Caco-2 (cell line): ENCODE measurements at regions not wholly inside any gene's neighbourhood (a gene's known extent, or its start where the extent isn't known, plus 50 kb on each side); places are given as distances from the start of the nearest gene placed in this dataset.

Experiments used
- BruUV-seq: library from RNA; stranded (reverse); fragments of 400-500 nt; replicated peaks from 2 replicates; lab custom pipeline; 2021; lab: Mats Ljungman, UMichigan
- CTCF ChIA-PET: fragments of 300-600 bp; sonication (Branson Sonifier 250); formaldehyde crosslinking; loops from one replicate; lab custom pipeline; 2022; ENCODE audit warnings: antibody characterized with exemption; lab: Charles Lee
- POLR2A ChIA-PET: fragments of 300-600 bp; sonication (Branson Sonifier 250); formaldehyde crosslinking; loops from one replicate; lab custom pipeline; 2022; ENCODE audit warnings: antibody characterized with exemption; lab: Charles Lee
- DNase-seq, 2 experiments: peaks; one replicate each; pipeline versions ENCODE4 v3.0.0 to v3.0.0-alpha.2; 2020 to 2022
- H3K27me3 ChIP-seq: replicated peaks from 2 replicates; pipeline ENCODE4 v1.6.0; 2011; ENCODE audit warnings: low read length; ENCODE audit not compliant: control insufficient read depth, insufficient read depth
- H3K36me3 ChIP-seq: 2 replicates; pipeline ENCODE4 v1.5.1; 2011; ENCODE audit warnings: low read length; ENCODE audit not compliant: control insufficient read depth, insufficient read depth
- H3K4me1 ChIP-seq: fragments of 250-450 bp; sonication (Bioruptor Pico); 2 replicates; pipeline ENCODE4 v1.5.1; 2020; ENCODE audit warnings: mild to moderate bottlenecking
- H3K4me3 ChIP-seq: 2 replicates; pipeline ENCODE4 v1.5.1; 2011; ENCODE audit warnings: low read depth, mild to moderate bottlenecking, control low read depth, low read length
- H3K9me3 ChIP-seq: fragments of 250-450 bp; sonication (Bioruptor Pico); 2 replicates; pipeline ENCODE4 v1.5.1; 2020; ENCODE audit warnings: mild to moderate bottlenecking, moderate library complexity
- H3K27ac Mint-ChIP-seq: one replicate; pipeline ENCODE4 v1.8.0; 2022; ENCODE audit warnings: mixed read lengths; ENCODE audit not compliant: unreplicated experiment
- H3K27me3 Mint-ChIP-seq: one replicate; pipeline ENCODE4 v1.8.0; 2022; ENCODE audit warnings: mixed read lengths; ENCODE audit not compliant: insufficient read depth, unreplicated experiment
- H3K36me3 Mint-ChIP-seq: one replicate; pipeline ENCODE4 v1.8.0; 2022; ENCODE audit warnings: mild to moderate bottlenecking, mixed read lengths; ENCODE audit not compliant: insufficient read depth, unreplicated experiment
- H3K4me1 Mint-ChIP-seq: one replicate; pipeline ENCODE4 v1.8.0; 2022; ENCODE audit warnings: low read depth, mixed read lengths; ENCODE audit not compliant: unreplicated experiment
- H3K4me3 Mint-ChIP-seq: one replicate; pipeline ENCODE4 v1.8.0; 2022; ENCODE audit warnings: mild to moderate bottlenecking, moderate library complexity, mixed read lengths; ENCODE audit not compliant: unreplicated experiment
- H3K9me3 Mint-ChIP-seq: one replicate; pipeline ENCODE4 v1.8.0; 2022; ENCODE audit warnings: mixed read lengths; ENCODE audit not compliant: unreplicated experiment
- CTCF ChIP-seq, 2 experiments: fragments of 200-600 bp in 1 of 2; IDR thresholded peaks; 1 replicate in 1 of 2; 2 replicates in 1 of 2; pipeline versions ENCODE4 v1.5.1 to v1.8.0; 2011 to 2022; ENCODE audit warnings: antibody characterized with exemption in 1 of 2, control low read depth in 1 of 2, inconsistent platforms in 1 of 2, low read depth in 1 of 2, low read length in 1 of 2, mild to moderate bottlenecking in 1 of 2, moderate library complexity in 1 of 2; ENCODE audit not compliant: insufficient read depth in 1 of 2, severe bottlenecking in 1 of 2, unreplicated experiment in 1 of 2
- intact Hi-C: fragments of 100-400 bp; cut with micrococcal nuclease; formaldehyde crosslinking; loops from one replicate; pipeline ENCODE4 v1.10.0; 2022; ENCODE audit not compliant: unreplicated experiment

GRCh38 chr10:90575125-90575524, 282.7 kb downstream of the HTR7 start:
- no peak for DNase-seq
- Mint-ChIP-seq H3K4me3 (no peak overlapping the region), H3K4me1 (no peaks in the 10 kb centered on the region), H3K9me3 (no peaks in the 10 kb centered on the region), H3K27ac (no peak overlapping the region), H3K27me3 (peaks cover 10% of the 10 kb centered on the region), H3K36me3 (no peaks in the 10 kb centered on the region)
- intact Hi-C loops = no loop called here
- no peaks in the 10 kb centered on the region for H3K4me1 ChIP-seq
- no peaks in the 10 kb centered on the region for H3K9me3 ChIP-seq
- H3K27me3 ChIP-seq = no peaks in the 10 kb centered on the region
- H3K4me3 ChIP-seq = no peak overlapping the region
- CTCF ChIA-PET = no interaction called here
- POLR2A ChIA-PET = no interaction called here
- no TSS peak for BruUV-seq
- H3K36me3 ChIP-seq = no peaks in the 10 kb centered on the region
- TF ChIP-seq CTCF (IDR thresholded peaks at IDR 0.05; ENCODE audit: insufficient read depth in 1 of 2, low read depth in 1 of 2, low read length in 1 of 2, severe bottlenecking in 1 of 2, unreplicated experiment in 1 of 2) = no peak

- Mint-ChIP-seq H3K36me3 (no peaks in the 10 kb centered on the region), H3K4me1 (no peaks in the 10 kb centered on the region), H3K27me3 (peaks cover 6% of the 10 kb centered on the region), H3K9me3 (no peaks in the 10 kb centered on the region), H3K4me3 (no peak overlapping the region), H3K27ac (no peak overlapping the region)
- Histone ChIP-seq H3K4me3 (no peak overlapping the region), H3K27me3 (no peaks in the 10 kb centered on the region), H3K9me3 (no peaks in the 10 kb centered on the region), H3K36me3 (no peaks in the 10 kb centered on the region), H3K4me1 (no peaks in the 10 kb centered on the region)
- POLR2A ChIA-PET = no interaction called here
- CTCF ChIA-PET = no interaction called here
- no peak for TF ChIP-seq CTCF (IDR thresholded peaks at IDR 0.05; ENCODE audit: insufficient read depth in 1 of 2, low read depth in 1 of 2, low read length in 1 of 2, severe bottlenecking in 1 of 2, unreplicated experiment in 1 of 2)
- no peak for DNase-seq
- intact Hi-C loops = no loop called here
- no TSS peak for BruUV-seq
Observed at GRCh38 chr10:90577569-90577968, 280.3 kb downstream of the HTR7 start.

GRCh38 chr10:90579602-90580242, 278.1 kb downstream of the HTR7 start:
- peak in 1 of 2 experiments; percentile 11 for TF ChIP-seq CTCF (IDR thresholded peaks at IDR 0.05; ENCODE audit: insufficient read depth in 1 of 2, low read depth in 1 of 2, low read length in 1 of 2, severe bottlenecking in 1 of 2, unreplicated experiment in 1 of 2)

More at GRCh38 chr10:90579602-90580242, 278.1 kb downstream of the HTR7 start:
- Mint-ChIP-seq H3K36me3 (no peaks in the 10 kb centered on the region), H3K27me3 (peaks cover 3% of the 10 kb centered on the region), H3K27ac (no peak overlapping the region), H3K9me3 (no peaks in the 10 kb centered on the region), H3K4me3 (no peak overlapping the region), H3K4me1 (no peaks in the 10 kb centered on the region)
- no TSS peak for BruUV-seq
- peak; percentile 31 to 38 for DNase-seq
- CTCF ChIA-PET = interaction anchor here (1.0 kb wide), 1 partner anchor 13 kb away, joined by 3 read pairs; no protein-coding TSS in a partner anchor
- Histone ChIP-seq H3K9me3 (no peaks in the 10 kb centered on the region), H3K36me3 (no peaks in the 10 kb centered on the region), H3K4me1 (no peaks in the 10 kb centered on the region), H3K27me3 (no peaks in the 10 kb centered on the region), H3K4me3 (no peak overlapping the region)
- intact Hi-C loops = loop anchor here (1.0 kb wide), 3 partner anchors 291 to 786 kb away; no protein-coding TSS in a partner anchor
- POLR2A ChIA-PET = no interaction called here
